H1 (cell line): ENCODE measurements at regions not wholly inside any gene's neighbourhood (a gene's known extent, or its start where the extent isn't known, plus 50 kb on each side); places are given as distances from the start of the nearest gene placed in this dataset.
A peak's percentile ranks its signal among the peaks of the same experiment; 100 is the strongest.

Experiments used
- CTCF ChIA-PET: fragments of 300-600 bp; sonication (Branson Sonifier 250); formaldehyde crosslinking; loops from one replicate; lab custom pipeline; 2021; ENCODE audit not compliant: partially characterized antibody; lab: Charles Lee
- POLR2A ChIA-PET: fragments of 300-600 bp; sonication (Branson Sonifier 250); formaldehyde crosslinking; loops from one replicate; lab custom pipeline; 2021; ENCODE audit warnings: inconsistent platforms; ENCODE audit not compliant: partially characterized antibody; lab: Charles Lee
- DNase-seq, 2 experiments: peaks; one replicate each; pipeline versions ENCODE4 v3.0.0 to v3.0.0-alpha.2; 2010 to 2022; ENCODE audit warnings: low spot score in 2 of 2, low read depth in 1 of 2, mixed read lengths in 1 of 2
- FAIRE-seq: peaks from 2 replicates; lab custom pipeline; 2011; peaks lifted over from hg19 to GRCh38; lab: Jason Lieb, UNC
- H2AFZ ChIP-seq: 2 replicates; pipeline ENCODE4 v1.8.1; 2012; ENCODE audit warnings: low read length, inconsistent platforms
- H2AK5ac ChIP-seq: 2 replicates; pipeline ENCODE4 v1.6.1; 2013; ENCODE audit warnings: low read depth, low read length
- H2BK120ac ChIP-seq: replicated peaks from 2 replicates; pipeline ENCODE3; 2013; ENCODE audit warnings: low read depth, low read length, inconsistent platforms
- H2BK12ac ChIP-seq: 2 replicates; pipeline ENCODE4 v1.6.1; 2013; ENCODE audit warnings: low read depth, low read length
- H2BK15ac ChIP-seq: 2 replicates; pipeline ENCODE4 v1.6.1; 2013; ENCODE audit warnings: low read length
- H2BK20ac ChIP-seq: 2 replicates; pipeline ENCODE4 v1.6.1; 2013; ENCODE audit warnings: low read length
- H2BK5ac ChIP-seq: 2 replicates; pipeline ENCODE4 v1.6.1; 2013; ENCODE audit warnings: low read depth, low read length
- H3K14ac ChIP-seq: 2 replicates; pipeline ENCODE4 v1.6.1; 2013; ENCODE audit warnings: inconsistent platforms; ENCODE audit not compliant: insufficient read length
- H3K18ac ChIP-seq: 2 replicates; pipeline ENCODE4 v1.6.1; 2013; ENCODE audit warnings: low read length; ENCODE audit errors: extremely low read depth
- H3K23ac ChIP-seq: 2 replicates; pipeline ENCODE4 v1.6.1; 2013; ENCODE audit warnings: inconsistent platforms; ENCODE audit not compliant: insufficient read length
- H3K23me2 ChIP-seq: 2 replicates; pipeline ENCODE4 v1.6.1; 2013; ENCODE audit warnings: low read depth, low read length
- H3K27ac ChIP-seq: 2 replicates; pipeline ENCODE4 v1.6.1; 2011; ENCODE audit warnings: low read depth, low read length, inconsistent platforms
- H3K27me3 ChIP-seq, 4 experiments: replicated peaks in 1 of 4; 1 replicate in 1 of 4; 2 replicates in 3 of 4; pipeline versions ENCODE4 v1.6.1 to v1.8.1; 2011 to 2013; ENCODE audit warnings: low read length in 3 of 4, mild to moderate bottlenecking in 3 of 4, inconsistent platforms in 2 of 4, mixed read lengths in 2 of 4, moderate library complexity in 1 of 4; ENCODE audit not compliant: control insufficient read depth in 3 of 4, insufficient read depth in 3 of 4; ENCODE audit errors: extremely low read depth in 1 of 4
- H3K36me3 ChIP-seq, 4 experiments: 2 replicates each; pipeline versions ENCODE4 v1.6.1 to v1.8.1; 2011 to 2013; ENCODE audit warnings: mild to moderate bottlenecking in 4 of 4, low read length in 3 of 4, moderate library complexity in 2 of 4, control low read depth in 1 of 4, inconsistent platforms in 1 of 4; ENCODE audit not compliant: insufficient read depth in 4 of 4, control insufficient read depth in 2 of 4
- H3K4ac ChIP-seq: replicated peaks from 2 replicates; pipeline ENCODE3; 2013; ENCODE audit warnings: low read length, low read depth, mixed read lengths, inconsistent platforms; ENCODE audit not compliant: insufficient read length
- H3K4me1 ChIP-seq, 4 experiments: replicated peaks in 1 of 4; 1 replicate in 1 of 4; 2 replicates in 3 of 4; pipeline versions ENCODE4 v1.6.1 to v1.8.1; 2011 to 2013; ENCODE audit warnings: low read length in 3 of 4, inconsistent platforms in 2 of 4, mixed read lengths in 1 of 4; ENCODE audit not compliant: insufficient read depth in 4 of 4, control insufficient read depth in 3 of 4
- H3K4me2 ChIP-seq, 2 experiments: 2 replicates each; pipeline versions ENCODE4 v1.6.1 to v1.8.1; 2011 to 2013; ENCODE audit warnings: low read depth in 2 of 2, low read length in 2 of 2, control low read depth in 1 of 2, inconsistent platforms in 1 of 2, mild to moderate bottlenecking in 1 of 2; ENCODE audit not compliant: insufficient read depth in 1 of 2
- H3K4me3 ChIP-seq, 4 experiments: fragments of 200-600, 300-600 bp in 1 of 4; sonication (generic), shearing (Covaris generic), sonication (Bioruptor Twin) in 1 of 4; 2 replicates each; pipeline versions ENCODE4 v1.5.1 to v1.8.1; 2011 to 2016; ENCODE audit warnings: low read length in 4 of 4, low read depth in 3 of 4, control low read depth in 2 of 4, inconsistent platforms in 2 of 4, mild to moderate bottlenecking in 2 of 4, mixed read lengths in 1 of 4, moderate library complexity in 1 of 4; ENCODE audit not compliant: insufficient read depth in 2 of 4; ENCODE audit errors: extremely low read depth in 1 of 4
- H3K56ac ChIP-seq: replicated peaks from 2 replicates; pipeline ENCODE3; 2013; ENCODE audit warnings: low read depth, mild to moderate bottlenecking, mixed read lengths, low read length, inconsistent platforms; ENCODE audit not compliant: insufficient read length
- H3K79me1 ChIP-seq: 2 replicates; pipeline ENCODE4 v1.6.1; 2013; ENCODE audit warnings: low read depth, low read length, control low read depth
- H3K79me2 ChIP-seq, 2 experiments: 2 replicates each; pipeline versions ENCODE4 v1.6.1 to v1.8.1; 2012 to 2013; ENCODE audit warnings: low read length in 2 of 2, mild to moderate bottlenecking in 2 of 2, inconsistent platforms in 1 of 2; ENCODE audit not compliant: insufficient read depth in 2 of 2, control insufficient read depth in 1 of 2
- H3K9ac ChIP-seq, 4 experiments: replicated peaks in 1 of 4; 1 replicate in 1 of 4; 2 replicates in 3 of 4; pipeline versions ENCODE4 v1.6.1 to v1.8.1; 2011 to 2013; ENCODE audit warnings: low read depth in 3 of 4, low read length in 3 of 4, control low read depth in 2 of 4, mild to moderate bottlenecking in 2 of 4, moderate library complexity in 2 of 4, inconsistent platforms in 1 of 4; ENCODE audit errors: extremely low read depth in 1 of 4
- H3K9me3 ChIP-seq, 2 experiments: 2 replicates each; pipeline versions ENCODE4 v1.6.1 to v1.8.1; 2012 to 2013; ENCODE audit warnings: mild to moderate bottlenecking in 2 of 2, moderate library complexity in 2 of 2, control low read depth in 1 of 2, inconsistent platforms in 1 of 2, low read depth in 1 of 2, low read length in 1 of 2, mixed read lengths in 1 of 2; ENCODE audit not compliant: insufficient read depth in 2 of 2
- H4K20me1 ChIP-seq, 2 experiments: replicated peaks in 1 of 2; 2 replicates each; pipeline versions ENCODE3 to v1.8.1; 2011 to 2013; ENCODE audit warnings: inconsistent platforms in 2 of 2, low read length in 2 of 2, mild to moderate bottlenecking in 1 of 2; ENCODE audit not compliant: insufficient read depth in 2 of 2, control insufficient read depth in 1 of 2
- H4K5ac ChIP-seq: 2 replicates; pipeline ENCODE4 v1.6.1; 2013; ENCODE audit warnings: low read length, low read depth, mixed read lengths, inconsistent platforms; ENCODE audit not compliant: insufficient read length
- H4K8ac ChIP-seq: 2 replicates; pipeline ENCODE4 v1.8.0; 2013; ENCODE audit warnings: mild to moderate bottlenecking, moderate library complexity, low read length, inconsistent platforms; ENCODE audit not compliant: insufficient read depth; ENCODE audit errors: extremely low read depth
- H4K91ac ChIP-seq: replicated peaks from 2 replicates; pipeline ENCODE3; 2013; ENCODE audit warnings: low read length, mixed read lengths, inconsistent platforms; ENCODE audit not compliant: insufficient read length
- BACH1 ChIP-seq: IDR thresholded peaks from 2 replicates; pipeline ENCODE4 v1.6.1; 2012; ENCODE audit warnings: low read length, improper control_type of control experiment
- MAFK ChIP-seq: IDR thresholded peaks from 2 replicates; pipeline ENCODE4 v1.6.1; 2012; ENCODE audit warnings: low read depth, mild to moderate bottlenecking, improper control_type of control experiment, low read length
- YY1 ChIP-seq: IDR thresholded peaks from 2 replicates; pipeline ENCODE4 v1.6.1; 2011; ENCODE audit warnings: low read depth, mild to moderate bottlenecking, low read length
- WGBS, 2 experiments: shearing (Covaris generic) in 1 of 2; methylation state at CpG; one replicate each; pipeline versions ENCODE4 v1.1.6 to v1.1.7; 2013 to 2015; ENCODE audit warnings: low lambda C conversion rate in 2 of 2, mixed read lengths in 2 of 2, inconsistent platforms in 1 of 2, low coverage in 1 of 2, missing lambda C conversion rate in 1 of 2; ENCODE audit not compliant: insufficient replicate concordance in 2 of 2, insufficient coverage in 1 of 2, insufficient read length in 1 of 2; ENCODE audit errors: extremely low coverage in 1 of 2, missing lambda C conversion rate in 1 of 2; 5-methylcytosine and 5-hydroxymethylcytosine counted together

DNA sequence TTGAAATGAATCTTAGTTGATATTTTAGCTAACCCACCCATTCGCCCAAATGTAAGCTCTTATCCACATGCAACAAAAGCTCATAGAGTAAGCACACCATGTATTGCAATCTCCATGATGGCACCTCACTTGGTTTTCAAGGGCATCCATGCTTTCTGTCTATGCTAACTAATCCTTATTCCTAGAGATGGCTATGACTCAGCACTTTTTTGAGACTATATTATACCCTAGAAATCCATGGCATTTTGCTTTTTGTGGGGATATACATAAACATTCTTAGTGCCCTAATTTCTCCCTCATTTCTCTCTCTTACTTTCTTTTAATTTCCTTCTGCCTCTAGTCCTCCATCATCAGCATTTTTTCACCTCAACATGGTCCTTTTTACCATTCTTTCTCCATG, 168.5 kb upstream of the STT3B start:
- ChIA-PET CTCF (no interaction called here), POLR2A (no interaction called here)
- no peaks in the 10 kb centered on the region for H3K79me1 ChIP-seq
- H3K4me3 ChIP-seq = no peak overlapping the region
- no peak overlapping the region for H4K5ac ChIP-seq
- no peak overlapping the region for H2BK20ac ChIP-seq
- 92% methylated on average over 1 of the region's 1 CpG; no CpG with 5 or more reads in 1 of the 2 experiments for WGBS, 2 experiments
- FAIRE-seq (no peak), DNase-seq (no peak)
- no peak overlapping the region for H3K14ac ChIP-seq
- H3K27ac ChIP-seq = no peak overlapping the region
- no peak overlapping the region for H3K9ac ChIP-seq
- H2BK15ac ChIP-seq = no peak overlapping the region
- H3K4me1 ChIP-seq = no peaks in the 10 kb centered on the region; a peak in 1 of 7 replicates
- H2AK5ac ChIP-seq = no peak overlapping the region
- no peaks in the 10 kb centered on the region for H3K79me2 ChIP-seq
- no peaks in the 10 kb centered on the region for H3K23me2 ChIP-seq
- no peaks in the 10 kb centered on the region for H4K20me1 ChIP-seq
- no peak overlapping the region for H2BK5ac ChIP-seq
- no peaks in the 10 kb centered on the region for H3K36me3 ChIP-seq
- H3K4me2 ChIP-seq = no peak overlapping the region
- no peak overlapping the region for H2BK120ac ChIP-seq
- no peak overlapping the region for H2AFZ ChIP-seq
- no peak overlapping the region for H3K18ac ChIP-seq
- H2BK12ac ChIP-seq = no peak overlapping the region
- no peaks in the 10 kb centered on the region; a peak in 1 of 4 replicates for H3K9me3 ChIP-seq
- H3K23ac ChIP-seq = no peak overlapping the region
- no peak overlapping the region for H4K8ac ChIP-seq
- H4K91ac ChIP-seq = no peak overlapping the region
- H3K27me3 ChIP-seq = no peaks in the 10 kb centered on the region
- TF ChIP-seq MAFK (peak; percentile 67), BACH1 (peak; percentile 91), YY1 (no peak)
- TF ChIP-seq, all 59 proteins: peak for 2
- Histone ChIP-seq H3K4ac (no peak overlapping the region), H3K56ac (no peak overlapping the region)
